Suprapubic skin (tissue), 4 donors: ENCODE measurements at regions not wholly inside any gene's neighbourhood (a gene's known extent, or its start where the extent isn't known, plus 50 kb on each side); places are given as distances from the start of the nearest gene placed in this dataset.
"Not testable (repeated sequence)": the region's sequence is repeated elsewhere in the genome, so short reads cannot be mapped to it uniquely, and the experiment has no call there.

ENCODE experiments used
- DNase-seq, 2 donors: peaks; one replicate each; pipeline ENCODE4 v3.0.0-alpha.2; 2019; ENCODE audit warnings: low spot score in 2 of 2
- H3K27ac ChIP-seq: fragments of 200-600 bp; sonication (generic); one replicate; pipeline ENCODE4 v1.5.1; 2019
- H3K27me3 ChIP-seq: fragments of 200-600 bp; sonication (generic); one replicate; pipeline ENCODE4 v1.5.1; 2019
- H3K36me3 ChIP-seq: fragments of 200-600 bp; sonication (generic); one replicate; pipeline ENCODE4 v1.5.1; 2019
- H3K4me1 ChIP-seq: fragments of 200-600 bp; sonication (generic); one replicate; pipeline ENCODE4 v1.5.1; 2019
- H3K4me3 ChIP-seq: fragments of 200-600 bp; sonication (generic); one replicate; pipeline ENCODE4 v1.5.1; 2019; ENCODE audit warnings: mild to moderate bottlenecking
- H3K9me3 ChIP-seq: fragments of 200-600 bp; sonication (generic); one replicate; pipeline ENCODE4 v1.5.1; 2019
- EP300 ChIP-seq: sonication (generic); formaldehyde crosslinking; IDR thresholded peaks from one replicate; pipeline ENCODE4 v1.6.1; 2017; ENCODE audit warnings: antibody characterized with exemption
- POLR2A ChIP-seq, 2 donors: fragments of 450-650 bp; IDR thresholded peaks; one replicate each; pipeline ENCODE4 v1.6.1; 2017; ENCODE audit warnings: antibody characterized with exemption in 2 of 2, mild to moderate bottlenecking in 2 of 2, moderate library complexity in 2 of 2
- POLR2AphosphoS5 ChIP-seq, 3 donors: sonication (generic); formaldehyde crosslinking; IDR thresholded peaks; one replicate each; pipeline ENCODE4 v1.6.1; 2017; ENCODE audit warnings: antibody characterized with exemption in 3 of 3
- WGBS: methylation state at CpG from one replicate; pipeline ENCODE4 v1.1.5; 2018; 5-methylcytosine and 5-hydroxymethylcytosine counted together
- TF ChIP-seq, protein P1 (sequence below), 2 donors: fragments of 200-600 bp in 1 of 2; fragments of 450-650 bp in 1 of 2; sonication (generic) in 1 of 2; IDR thresholded peaks; one replicate each; pipeline ENCODE4 v1.5.1; 2016 to 2019; ENCODE audit warnings: antibody characterized with exemption in 2 of 2, mild to moderate bottlenecking in 1 of 2, moderate library complexity in 1 of 2

DNA sequence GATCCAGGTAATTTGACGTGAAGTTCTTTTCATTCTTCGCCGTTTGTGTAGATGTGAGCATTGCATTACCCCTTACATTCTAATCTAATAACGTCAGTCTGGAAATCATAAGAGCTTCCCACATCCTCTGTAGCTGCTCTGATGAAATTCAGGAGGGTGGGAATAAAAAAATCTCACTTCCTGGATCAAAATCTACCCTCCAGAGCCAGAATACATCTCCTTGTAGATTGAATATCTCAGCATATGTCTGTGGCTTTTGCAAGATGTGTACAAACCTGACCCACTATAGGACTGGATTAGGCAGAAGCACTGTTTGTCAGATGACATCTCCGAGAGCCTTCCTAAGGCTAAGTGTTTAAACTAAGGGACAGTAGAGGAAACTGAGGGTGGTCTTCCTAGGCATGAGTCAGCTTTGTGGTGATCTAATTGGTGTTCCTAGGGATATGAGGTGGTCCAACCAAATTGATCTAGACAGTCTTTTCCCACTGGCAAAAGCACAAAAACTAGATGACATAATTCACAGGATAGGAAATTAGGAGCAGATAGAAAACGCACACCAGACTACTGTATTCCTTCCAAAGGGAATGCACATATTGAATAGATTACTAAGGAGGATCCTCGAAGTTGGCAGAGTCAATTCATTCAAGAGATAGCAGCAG is 216.3 kb upstream of the LRTM1 start:
- TF ChIP-seq POLR2A (IDR thresholded peaks at IDR 0.05) (no peak), EP300 (no peak)
- DNase-seq: no peak
- no peak overlapping the region for H3K27ac ChIP-seq
- H3K36me3 ChIP-seq: no peaks in the 10 kb centered on the region
- peaks cover 4% of the 10 kb centered on the region for H3K4me1 ChIP-seq
- H3K9me3 ChIP-seq: no peaks in the 10 kb centered on the region
- WGBS: 58% methylated on average over 7 of the region's 7 CpGs
- peaks cover 5% of the 10 kb centered on the region for H3K27me3 ChIP-seq
- H3K4me3 ChIP-seq: no peak overlapping the region

DNA sequence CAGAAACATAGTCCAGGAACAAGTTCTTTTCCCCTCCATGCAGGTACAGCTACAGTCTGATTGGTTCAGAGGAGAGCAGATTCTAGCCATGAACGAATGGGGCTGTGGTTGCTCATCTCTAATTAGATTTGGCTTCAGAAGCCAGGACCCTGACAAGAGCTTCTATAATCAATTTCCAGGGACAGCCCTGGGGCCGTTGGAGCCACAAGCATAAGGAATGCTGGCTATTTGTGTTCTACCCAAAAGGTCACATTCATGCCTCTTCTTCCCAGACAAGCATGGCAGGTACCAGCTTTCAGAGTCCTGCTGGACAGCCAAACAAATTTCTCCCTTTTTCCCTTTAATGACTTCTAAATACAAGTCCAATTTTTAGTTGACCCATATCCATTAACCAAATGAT is 215.5 kb upstream of the LRTM1 start:
- Histone ChIP-seq H3K36me3 (no peaks in the 10 kb centered on the region), H3K27ac (no peak overlapping the region), H3K4me3 (no peak overlapping the region), H3K27me3 (peaks cover 5% of the 10 kb centered on the region), H3K9me3 (no peaks in the 10 kb centered on the region), H3K4me1 (peaks cover 4% of the 10 kb centered on the region)
- no peak for DNase-seq
- 40% methylated on average over 2 of the region's 2 CpGs for WGBS
- TF ChIP-seq POLR2A (IDR thresholded peaks at IDR 0.05): no peak
- TF ChIP-seq POLR2AphosphoS5 (IDR thresholded peaks at IDR 0.05): no peak

GRCh38 chr3:55136291-55136690 is 208.4 kb upstream of the LRTM1 start:
- H3K27ac ChIP-seq, DNase-seq, H3K4me3 ChIP-seq, H3K36me3 ChIP-seq, H3K27me3 ChIP-seq, H3K4me1 ChIP-seq, H3K9me3 ChIP-seq: not testable (repeated sequence)
- WGBS: 93% methylated on average over 25 of the region's 25 CpGs

- DNase-seq: no peak
These were observed 200.5 kb upstream of the LRTM1 start for GRCh38 chr3:55128225-55128823.

GRCh38 chr3:55127565-55127964 is 199.7 kb upstream of the LRTM1 start:
- Histone ChIP-seq H3K4me3 (no peak overlapping the region), H3K9me3 (no peaks in the 10 kb centered on the region), H3K36me3 (no peaks in the 10 kb centered on the region), H3K27me3 (peaks cover 16% of the 10 kb centered on the region), H3K27ac (no peak overlapping the region), H3K4me1 (no peaks in the 10 kb centered on the region)
- TF ChIP-seq POLR2AphosphoS5 (IDR thresholded peaks at IDR 0.05) (no peak), EP300 (no peak), POLR2A (IDR thresholded peaks at IDR 0.05) (no peak)
- TF ChIP-seq, protein P1, sequence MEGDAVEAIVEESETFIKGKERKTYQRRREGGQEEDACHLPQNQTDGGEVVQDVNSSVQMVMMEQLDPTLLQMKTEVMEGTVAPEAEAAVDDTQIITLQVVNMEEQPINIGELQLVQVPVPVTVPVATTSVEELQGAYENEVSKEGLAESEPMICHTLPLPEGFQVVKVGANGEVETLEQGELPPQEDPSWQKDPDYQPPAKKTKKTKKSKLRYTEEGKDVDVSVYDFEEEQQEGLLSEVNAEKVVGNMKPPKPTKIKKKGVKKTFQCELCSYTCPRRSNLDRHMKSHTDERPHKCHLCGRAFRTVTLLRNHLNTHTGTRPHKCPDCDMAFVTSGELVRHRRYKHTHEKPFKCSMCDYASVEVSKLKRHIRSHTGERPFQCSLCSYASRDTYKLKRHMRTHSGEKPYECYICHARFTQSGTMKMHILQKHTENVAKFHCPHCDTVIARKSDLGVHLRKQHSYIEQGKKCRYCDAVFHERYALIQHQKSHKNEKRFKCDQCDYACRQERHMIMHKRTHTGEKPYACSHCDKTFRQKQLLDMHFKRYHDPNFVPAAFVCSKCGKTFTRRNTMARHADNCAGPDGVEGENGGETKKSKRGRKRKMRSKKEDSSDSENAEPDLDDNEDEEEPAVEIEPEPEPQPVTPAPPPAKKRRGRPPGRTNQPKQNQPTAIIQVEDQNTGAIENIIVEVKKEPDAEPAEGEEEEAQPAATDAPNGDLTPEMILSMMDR (IDR thresholded peaks at IDR 0.05): no peak
- WGBS: 57% methylated on average over 4 of the region's 4 CpGs
- no peak for DNase-seq

More at GRCh38 chr3:55128225-55128823, 200.5 kb upstream of the LRTM1 start:
- TF ChIP-seq POLR2AphosphoS5 (IDR thresholded peaks at IDR 0.05) (no peak), EP300 (no peak), POLR2A (IDR thresholded peaks at IDR 0.05) (no peak)
- TF ChIP-seq, protein P1 (IDR thresholded peaks at IDR 0.05): no peak
- Histone ChIP-seq H3K4me1 (no peaks in the 10 kb centered on the region), H3K4me3 (no peak overlapping the region), H3K9me3 (no peaks in the 10 kb centered on the region), H3K27ac (no peak overlapping the region), H3K36me3 (no peaks in the 10 kb centered on the region), H3K27me3 (peaks cover 16% of the 10 kb centered on the region)
- 37% methylated on average over 8 of the region's 8 CpGs for WGBS

DNA sequence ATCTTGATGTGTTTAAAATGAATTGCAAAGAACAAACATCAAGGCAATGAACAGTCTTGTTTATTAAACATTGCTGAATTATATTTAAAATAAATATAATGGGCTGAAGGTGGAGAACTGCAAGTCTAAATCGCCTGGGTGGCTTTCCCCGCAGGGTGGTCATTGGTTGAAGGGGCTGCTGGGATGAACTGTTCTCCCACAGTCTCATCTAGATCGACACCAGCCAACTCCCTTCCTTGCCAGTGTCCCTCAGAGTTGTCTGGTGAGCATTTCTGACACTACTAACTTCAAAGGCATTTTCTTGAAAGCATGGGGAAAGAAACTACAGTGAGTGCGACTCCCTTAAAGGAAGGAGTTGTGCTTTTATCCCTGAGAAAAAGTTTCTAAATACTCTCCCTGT is 196.5 kb upstream of the LRTM1 start:
- Histone ChIP-seq H3K9me3 (no peaks in the 10 kb centered on the region), H3K27ac (no peak overlapping the region), H3K27me3 (peaks cover 10% of the 10 kb centered on the region), H3K4me3 (no peak overlapping the region), H3K4me1 (no peaks in the 10 kb centered on the region), H3K36me3 (no peaks in the 10 kb centered on the region)
- no peak for DNase-seq
- TF ChIP-seq, protein P1 (IDR thresholded peaks at IDR 0.05): no peak
- TF ChIP-seq POLR2AphosphoS5 (IDR thresholded peaks at IDR 0.05) (no peak), EP300 (no peak)
- 72% methylated on average over 4 of the region's 4 CpGs for WGBS
